Left ventricle myocardium superior (tissue), 1 donor: ENCODE measurements at regions not wholly inside any gene's neighbourhood (a gene's known extent, or its start where the extent isn't known, plus 50 kb on each side); places are given as distances from the start of the nearest gene placed in this dataset.
"Not testable (repeated sequence)": the region's sequence is repeated elsewhere in the genome, so short reads cannot be mapped to it uniquely, and the experiment has no call there.

ENCODE experiments used
- ATAC-seq: fragments of 200-7000 bp; cut with Tn5 transposase; one replicate; pipeline ENCODE4 v1.9.1; 2020; ENCODE audit warnings: mild to moderate bottlenecking, moderate library complexity
- DNase-seq: peaks from one replicate; pipeline ENCODE4 v3.0.0-alpha.2; 2020
- intact Hi-C: fragments of 100-400 bp; cut with micrococcal nuclease; formaldehyde crosslinking; loops from one replicate; pipeline ENCODE4 v1.11.0; 2022
- donor health status: DM: no; HTN: yes; CAD: no; lungs with severe emphysema.

- intact Hi-C loops: no loop called here
- ATAC-seq: no peak
- DNase-seq: no peak
Observed at GRCh38 chr3:81013360-81013759, 748.1 kb downstream of the GBE1 start.

- no peak for ATAC-seq
- no peak for DNase-seq
- intact Hi-C loops: no loop called here
Observed at GRCh38 chr3:81005992-81006391, 755.5 kb downstream of the GBE1 start.

DNA sequence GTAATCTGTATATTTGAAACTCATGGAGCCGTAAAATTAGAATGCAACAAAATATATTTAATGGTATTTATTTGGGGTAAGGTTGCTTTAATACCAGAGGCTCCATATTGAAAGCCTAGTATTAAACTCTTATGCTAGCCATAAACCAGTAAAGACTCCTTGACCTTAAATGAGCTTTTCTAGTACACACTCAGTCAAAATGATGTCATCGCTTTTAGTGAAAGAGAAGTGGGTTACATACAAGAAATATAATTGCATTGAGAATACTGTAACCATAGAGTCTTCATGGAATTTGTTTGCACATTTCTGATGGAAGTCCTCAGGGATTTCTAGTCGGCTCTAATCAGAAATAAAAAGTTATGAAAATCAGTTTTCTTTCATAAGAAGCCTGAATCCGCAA is 757.6 kb downstream of the GBE1 start:
- no peak for ATAC-seq

GRCh38 chr3:81003008-81003645 is 758.3 kb downstream of the GBE1 start:
- intact Hi-C loops: no loop called here
- DNase-seq (no peak), ATAC-seq (no peak)

More for the DNA sequence above, 757.6 kb downstream of the GBE1 start:
- intact Hi-C loops: no loop called here
- DNase-seq: no peak

DNA sequence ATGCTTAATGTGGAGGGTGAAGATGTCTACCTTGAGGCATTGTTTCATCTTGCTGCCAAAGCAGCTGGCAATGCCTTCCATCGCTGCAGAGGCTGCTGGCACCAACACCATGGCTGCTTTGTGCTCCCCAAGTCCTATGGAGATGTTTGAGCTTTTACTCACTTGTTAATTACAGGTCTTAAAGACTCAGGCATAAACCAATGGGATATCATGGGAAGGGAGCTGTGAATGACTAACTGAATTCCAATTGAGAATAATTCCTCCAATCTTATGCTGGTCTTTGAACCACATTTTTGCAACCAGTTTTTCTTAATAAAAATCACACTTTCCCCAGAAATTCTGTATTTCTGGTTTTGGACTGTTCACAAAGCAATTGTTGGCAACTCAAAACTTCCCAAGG is 762.0 kb downstream of the GBE1 start:
- DNase-seq: no peak
- intact Hi-C loops: no loop called here
- no peak for ATAC-seq

DNA sequence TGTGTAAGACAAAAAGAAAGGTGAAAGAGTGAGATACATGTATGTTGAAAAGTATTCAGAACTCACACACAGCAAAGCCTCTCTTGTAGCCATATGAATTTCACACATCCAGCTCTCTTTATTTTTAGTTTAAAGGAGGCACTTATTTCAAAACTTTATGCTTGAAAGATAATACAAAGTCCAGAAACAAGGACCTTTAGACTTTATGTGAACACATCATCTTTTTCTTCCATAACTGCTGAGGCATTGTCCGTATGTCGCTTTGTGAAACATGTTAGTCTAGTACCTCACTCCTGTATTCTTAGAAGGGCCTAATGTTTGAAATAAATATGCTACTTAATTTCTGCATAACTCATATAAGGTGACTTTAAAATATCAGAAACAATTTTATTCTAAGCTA is 763.4 kb downstream of the GBE1 start:
- no peak for ATAC-seq
- no peak for DNase-seq
- intact Hi-C loops: no loop called here

DNA sequence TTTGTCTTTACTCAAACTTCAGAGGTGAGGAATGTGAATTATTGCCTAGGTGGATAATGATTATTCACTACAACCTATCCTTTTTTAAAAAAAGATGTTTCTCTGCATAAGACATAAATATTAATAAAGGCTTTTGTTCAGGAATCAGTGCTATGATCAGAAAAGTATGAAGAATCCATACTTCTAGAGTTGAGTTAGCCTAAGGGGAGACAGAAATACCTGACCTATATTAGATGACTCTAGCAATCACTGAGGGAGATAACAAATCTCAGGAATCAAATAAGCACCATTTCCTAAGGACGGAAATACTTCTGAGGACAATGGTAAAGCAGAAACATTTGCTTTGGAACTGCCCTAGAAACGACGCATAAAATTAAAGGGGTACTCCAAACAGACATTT is 763.8 kb downstream of the GBE1 start:
- DNase-seq (no peak), ATAC-seq (no peak)
- intact Hi-C loops: no loop called here

DNA sequence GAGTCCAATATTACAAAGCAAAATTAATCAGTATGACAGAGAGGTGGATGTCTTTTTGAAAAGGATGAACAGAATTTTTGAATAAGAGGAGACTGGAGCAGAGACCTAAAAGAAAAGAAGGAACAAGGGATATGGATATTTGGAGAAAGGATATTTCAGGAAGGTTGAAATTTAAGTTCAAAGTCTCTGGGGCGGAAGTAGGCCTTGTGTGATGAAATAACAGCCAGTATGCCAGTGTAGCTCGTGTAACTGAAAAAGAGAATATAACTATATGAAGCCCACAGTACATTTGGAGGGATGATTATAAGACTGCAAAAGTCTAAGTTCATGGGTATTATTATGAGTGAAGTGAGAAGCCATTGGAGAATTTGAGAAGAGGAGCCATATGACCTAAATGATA is 766.7 kb downstream of the GBE1 start:
- intact Hi-C loops: no loop called here
- ATAC-seq: no peak
- DNase-seq: no peak

DNA sequence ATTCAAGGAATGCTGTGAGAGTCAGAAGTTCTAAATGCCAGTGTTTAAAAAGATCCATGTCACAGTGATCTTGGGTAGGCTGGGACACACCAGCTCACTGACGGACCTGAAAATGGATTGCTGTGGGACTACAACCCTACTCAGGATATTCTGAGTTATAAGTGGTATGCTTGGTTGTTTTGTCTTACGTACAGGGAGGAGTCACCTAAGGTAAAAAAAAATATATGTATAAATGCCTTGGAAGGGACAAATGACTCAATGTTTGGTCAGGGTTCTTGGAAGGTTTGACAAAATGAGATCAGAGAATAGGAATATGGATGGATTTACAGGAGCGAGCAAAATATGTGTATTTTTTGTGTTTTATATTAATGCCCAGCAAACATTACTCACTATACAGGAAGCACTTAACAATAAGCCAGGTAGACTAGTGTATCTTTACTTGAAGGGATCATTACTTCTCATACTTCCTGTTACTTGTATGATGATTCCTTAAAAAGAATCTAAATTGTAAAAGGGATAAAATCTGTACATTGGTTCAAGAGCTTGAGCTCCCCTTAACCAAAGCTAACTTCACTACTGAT is 767.3 kb downstream of the GBE1 start:
- ATAC-seq (no peak), DNase-seq (no peak)
- intact Hi-C loops: no loop called here

GRCh38 chr3:80993241-80993945 is 768.1 kb downstream of the GBE1 start:
- intact Hi-C loops: no loop called here
- no peak for ATAC-seq
- DNase-seq: no peak

- ATAC-seq (no peak), DNase-seq (no peak)
- intact Hi-C loops: no loop called here
Observed at GRCh38 chr3:80983753-80984152, 777.7 kb downstream of the GBE1 start.

DNA sequence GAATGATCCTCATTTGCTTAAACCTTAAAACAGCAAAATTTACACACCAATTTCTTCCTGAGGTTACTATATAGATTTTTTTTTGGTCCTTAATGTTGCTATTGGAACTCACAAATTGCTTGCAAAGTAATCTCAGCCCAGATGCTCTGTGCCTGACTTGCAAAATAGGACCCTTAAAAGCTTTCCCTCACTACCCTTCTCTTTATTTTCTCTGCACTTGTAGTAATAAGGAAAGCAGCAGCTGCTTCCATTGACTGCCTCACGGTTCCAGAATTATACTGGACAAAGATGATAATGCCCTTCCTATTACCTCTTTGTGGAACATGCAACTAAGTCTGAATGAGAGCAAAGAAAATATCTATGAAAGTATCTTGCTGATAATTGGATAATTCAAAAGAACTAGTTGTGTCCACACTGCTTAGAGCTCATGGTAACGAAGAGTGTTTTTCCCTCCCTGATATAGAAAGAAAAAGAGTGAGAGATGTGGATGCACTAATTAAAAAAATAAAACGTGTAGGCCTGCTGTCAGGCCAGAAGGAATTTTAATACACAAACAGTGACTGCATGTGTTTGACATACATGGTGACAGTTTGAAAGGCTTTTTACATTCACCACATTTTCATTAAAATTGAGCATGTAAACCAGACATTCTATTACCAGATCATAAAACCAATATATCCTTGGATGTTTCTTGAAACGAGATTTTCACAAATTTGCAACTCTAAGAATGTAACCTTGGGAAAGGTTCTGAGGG is 783.1 kb downstream of the GBE1 start:
- intact Hi-C loops: no loop called here
- DNase-seq (no peak), ATAC-seq (no peak)

DNA sequence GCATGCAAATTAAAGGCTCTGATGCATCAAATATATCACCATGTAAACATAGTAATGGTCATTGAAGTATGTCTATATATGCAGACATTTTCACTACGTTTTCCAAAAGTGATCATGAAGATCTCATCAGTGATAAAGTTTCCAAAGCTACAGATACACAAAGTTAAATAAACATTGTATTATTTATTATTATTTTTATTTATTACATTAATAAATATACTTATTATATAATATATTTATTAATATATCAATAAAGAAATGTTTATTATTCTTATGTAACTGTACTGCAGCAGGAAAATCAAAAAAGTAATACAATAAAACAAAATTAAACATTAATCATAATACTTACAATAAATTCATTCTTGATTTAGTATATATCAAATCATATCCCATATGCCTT is 791.2 kb downstream of the GBE1 start:
- no peak for ATAC-seq
- intact Hi-C loops: no loop called here
- DNase-seq: no peak

DNA sequence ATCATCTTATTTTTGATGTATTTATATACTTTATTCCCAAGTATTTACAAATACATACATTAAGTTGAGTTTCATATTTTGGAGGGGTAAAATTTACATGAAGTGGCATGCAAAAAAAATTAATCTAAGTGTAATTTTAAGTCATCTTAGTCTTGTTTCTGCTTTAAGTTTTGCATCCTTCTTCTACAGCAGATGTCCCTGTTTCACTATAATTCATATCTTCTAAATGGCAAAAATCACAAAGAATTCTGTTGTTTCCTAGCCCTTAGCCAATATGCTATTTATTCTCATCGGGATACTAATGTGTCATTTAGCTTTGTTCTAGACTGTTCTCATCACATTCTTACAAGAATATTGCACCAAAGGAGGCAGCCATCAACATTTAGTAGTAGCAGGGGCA is 831.9 kb downstream of the GBE1 start:
- no peak for DNase-seq
- intact Hi-C loops: no loop called here
- no peak for ATAC-seq

- DNase-seq (no peak), ATAC-seq (no peak)
Observed at GRCh38 chr3:80914854-80915253, 846.6 kb downstream of the GBE1 start.

DNA sequence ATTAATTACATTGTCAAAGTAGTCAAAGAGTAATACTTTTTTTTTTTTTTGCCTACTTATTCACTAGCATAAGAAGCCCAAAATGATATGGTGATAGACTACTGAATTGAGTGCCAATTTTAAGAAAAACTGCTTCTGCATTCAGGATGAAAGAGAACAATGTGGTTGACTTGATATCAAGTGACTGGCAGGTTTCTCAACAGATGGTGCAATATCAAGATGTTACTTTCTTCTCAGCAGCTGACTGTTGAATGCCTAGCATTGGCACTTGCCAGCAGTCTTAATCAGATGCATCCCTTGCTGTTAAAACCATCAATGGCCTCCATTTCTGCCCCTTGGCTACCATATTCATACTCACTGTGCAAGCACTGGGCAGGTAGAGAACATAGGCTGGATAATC is 863.2 kb downstream of the GBE1 start:
- ATAC-seq (no peak), DNase-seq (no peak)
- intact Hi-C loops: no loop called here

More at GRCh38 chr3:80914854-80915253, 846.6 kb downstream of the GBE1 start:
- intact Hi-C loops: no loop called here

DNA sequence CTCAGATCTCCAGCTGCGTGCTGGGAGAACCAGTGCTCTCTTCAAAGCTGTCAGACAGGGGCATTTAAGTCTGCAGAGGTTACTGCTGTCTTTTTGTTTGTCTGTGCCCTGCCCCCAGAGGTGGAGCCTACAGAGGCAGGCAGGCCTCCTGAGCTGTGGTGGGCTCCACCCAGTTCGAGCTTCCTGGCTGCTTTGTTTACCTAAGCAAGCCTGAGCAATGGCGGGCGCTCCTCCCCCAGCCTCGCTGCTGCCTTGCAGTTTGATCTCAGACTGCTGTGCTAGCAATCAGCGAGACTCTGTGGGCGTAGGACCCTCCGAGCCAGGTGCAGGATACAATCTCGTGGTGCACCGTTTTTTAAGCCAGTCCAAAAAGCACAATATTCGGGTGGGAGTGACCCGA is 864.4 kb downstream of the GBE1 start:
- ATAC-seq, intact Hi-C loops, DNase-seq: not testable (repeated sequence)

DNA sequence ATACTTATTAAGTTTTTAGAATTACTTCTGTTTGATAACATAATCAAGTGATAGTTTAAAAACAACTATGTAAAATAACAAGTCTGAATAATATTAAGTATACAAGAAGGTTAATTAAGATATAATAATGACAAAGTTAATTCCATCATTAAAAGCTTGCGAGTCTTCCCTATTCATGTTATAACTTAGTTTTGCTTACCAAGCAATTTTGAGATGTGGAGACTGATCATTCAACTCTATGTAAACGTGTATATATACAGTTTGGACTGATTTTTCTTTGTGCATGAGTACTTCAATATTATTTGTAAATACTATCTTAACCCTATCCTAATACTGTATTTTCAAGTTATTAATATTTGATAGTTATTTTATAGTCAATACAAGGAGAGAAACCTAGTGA is 870.9 kb downstream of the GBE1 start:
- ATAC-seq (no peak), DNase-seq (no peak)
- intact Hi-C loops: no loop called here

GRCh38 chr3:80889535-80889934 is 871.9 kb downstream of the GBE1 start:
- no peak for ATAC-seq
- intact Hi-C loops: no loop called here
- no peak for DNase-seq

DNA sequence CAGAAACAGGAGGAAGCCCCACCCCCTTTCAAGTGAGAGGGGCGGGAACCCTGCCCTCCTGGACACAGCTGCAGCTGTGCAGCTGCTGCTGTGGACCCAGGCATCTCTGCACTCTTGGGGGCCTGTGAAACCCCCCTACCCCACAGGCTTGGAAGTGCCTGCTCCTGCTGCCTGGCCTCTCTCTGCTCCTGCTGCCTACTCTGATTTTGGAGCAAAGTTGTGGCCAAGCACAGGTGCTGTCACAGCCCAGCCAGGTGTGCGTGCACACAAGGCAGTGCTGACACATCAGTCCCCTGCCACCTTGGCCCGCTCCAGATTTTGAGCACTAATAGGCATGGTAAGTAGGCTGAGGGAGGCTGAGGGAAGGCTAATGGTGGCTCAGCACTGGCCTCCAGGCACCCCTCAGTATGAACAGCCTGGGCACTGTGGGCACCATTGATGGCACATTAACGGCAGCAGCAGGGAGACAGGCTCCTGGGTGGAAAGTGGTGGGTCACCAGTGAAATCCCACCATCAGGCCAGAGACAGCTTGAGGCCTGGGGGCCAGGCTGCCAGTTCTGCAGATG is 890.9 kb downstream of the GBE1 start:
- ATAC-seq (no peak), DNase-seq (no peak)
- intact Hi-C loops: no loop called here
